ENCODE measurements at regions not wholly inside any gene's neighbourhood (a gene's known extent, or its start where the extent isn't known, plus 50 kb on each side); places are given as distances from the start of the nearest gene placed in this dataset.

GRCh38 chr17:69864462-69864861 lies 210.6 kb upstream of the KCNJ16 start:
- TF ChIP-seq CTCF (IDR thresholded peaks at IDR 0.05; ENCODE audit: borderline replicate concordance, insufficient read depth, low read depth, low read length), result no peak
- H3K4me3 ChIP-seq (ENCODE audit: low read depth, low read length), result no peak overlapping the region

- no peak overlapping the region for H3K4me3 ChIP-seq (ENCODE audit: low read depth, low read length)
- TF ChIP-seq CTCF (IDR thresholded peaks at IDR 0.05; ENCODE audit: borderline replicate concordance, insufficient read depth, low read depth, low read length), result no peak
Observed at GRCh38 chr17:69869667-69870066, 205.4 kb upstream of the KCNJ16 start.

- H3K4me3 ChIP-seq (ENCODE audit: low read depth, low read length), result no peak overlapping the region
- TF ChIP-seq CTCF (IDR thresholded peaks at IDR 0.05; ENCODE audit: borderline replicate concordance, insufficient read depth, low read depth, low read length), result no peak
Observed at GRCh38 chr17:69870091-69870530, 204.9 kb upstream of the KCNJ16 start.

GRCh38 chr17:69870751-69871199 lies 204.2 kb upstream of the KCNJ16 start:
- no peak overlapping the region for H3K4me3 ChIP-seq (ENCODE audit: low read depth, low read length)
- TF ChIP-seq CTCF (IDR thresholded peaks at IDR 0.05; ENCODE audit: borderline replicate concordance, insufficient read depth, low read depth, low read length), result no peak

- TF ChIP-seq CTCF (IDR thresholded peaks at IDR 0.05; ENCODE audit: borderline replicate concordance, insufficient read depth, low read depth, low read length), result no peak
- H3K4me3 ChIP-seq (ENCODE audit: low read depth, low read length), result no peak overlapping the region
Observed at GRCh38 chr17:69871318-69871717, 203.7 kb upstream of the KCNJ16 start.

GRCh38 chr17:69872675-69873262 lies 202.3 kb upstream of the KCNJ16 start:
- TF ChIP-seq CTCF (IDR thresholded peaks at IDR 0.05; ENCODE audit: borderline replicate concordance, insufficient read depth, low read depth, low read length), result no peak

GRCh38 chr17:69874175-69874670 lies 200.8 kb upstream of the KCNJ16 start:
- no peak overlapping the region for H3K4me3 ChIP-seq (ENCODE audit: low read depth, low read length)
- TF ChIP-seq CTCF (IDR thresholded peaks at IDR 0.05; ENCODE audit: borderline replicate concordance, insufficient read depth, low read depth, low read length), result no peak

More at GRCh38 chr17:69872675-69873262, 202.3 kb upstream of the KCNJ16 start:
- no peak overlapping the region for H3K4me3 ChIP-seq (ENCODE audit: low read depth, low read length)

Measured in GM12875 (cell line).